ENCODE measurements at regions not wholly inside any gene's neighbourhood (a gene's known extent, or its start where the extent isn't known, plus 50 kb on each side); places are given as distances from the start of the nearest gene placed in this dataset.

DNA sequence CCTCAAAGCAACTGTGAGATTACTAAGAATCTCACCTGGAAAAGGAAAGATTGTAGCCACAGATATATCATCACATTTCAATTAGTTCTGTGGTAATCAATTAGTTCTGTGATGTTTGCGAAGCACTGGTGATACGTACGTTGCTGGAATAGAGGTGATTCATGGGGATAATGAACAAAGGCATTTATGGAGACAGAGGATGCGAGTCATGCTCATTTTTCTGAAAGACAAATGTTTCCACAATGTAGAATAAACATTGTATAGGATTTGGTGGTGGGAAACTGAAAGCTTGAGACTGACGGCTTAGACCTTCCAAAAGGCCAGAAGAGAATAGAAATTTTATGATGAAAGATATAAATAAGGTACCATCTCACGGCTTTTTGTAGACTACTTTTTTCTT lies 507.3 kb upstream of the TYRP1 start:
- TF ChIP-seq EZH2 (IDR thresholded peaks at IDR 0.05; ENCODE audit: low read depth), result no peak
- TF ChIP-seq, protein P1, sequence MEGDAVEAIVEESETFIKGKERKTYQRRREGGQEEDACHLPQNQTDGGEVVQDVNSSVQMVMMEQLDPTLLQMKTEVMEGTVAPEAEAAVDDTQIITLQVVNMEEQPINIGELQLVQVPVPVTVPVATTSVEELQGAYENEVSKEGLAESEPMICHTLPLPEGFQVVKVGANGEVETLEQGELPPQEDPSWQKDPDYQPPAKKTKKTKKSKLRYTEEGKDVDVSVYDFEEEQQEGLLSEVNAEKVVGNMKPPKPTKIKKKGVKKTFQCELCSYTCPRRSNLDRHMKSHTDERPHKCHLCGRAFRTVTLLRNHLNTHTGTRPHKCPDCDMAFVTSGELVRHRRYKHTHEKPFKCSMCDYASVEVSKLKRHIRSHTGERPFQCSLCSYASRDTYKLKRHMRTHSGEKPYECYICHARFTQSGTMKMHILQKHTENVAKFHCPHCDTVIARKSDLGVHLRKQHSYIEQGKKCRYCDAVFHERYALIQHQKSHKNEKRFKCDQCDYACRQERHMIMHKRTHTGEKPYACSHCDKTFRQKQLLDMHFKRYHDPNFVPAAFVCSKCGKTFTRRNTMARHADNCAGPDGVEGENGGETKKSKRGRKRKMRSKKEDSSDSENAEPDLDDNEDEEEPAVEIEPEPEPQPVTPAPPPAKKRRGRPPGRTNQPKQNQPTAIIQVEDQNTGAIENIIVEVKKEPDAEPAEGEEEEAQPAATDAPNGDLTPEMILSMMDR (conservative IDR thresholded peaks at IDR 0.05), result no peak

Data from PC-9 (cell line).